HCT116 (cell line): ENCODE measurements at regions not wholly inside any gene's neighbourhood (a gene's known extent, or its start where the extent isn't known, plus 50 kb on each side); places are given as distances from the start of the nearest gene placed in this dataset.

Experiments
- ATAC-seq: fragments of 200-7000 bp; cut with Tn5 transposase; 2 replicates; pipeline ENCODE4 v1.9.1; 2020; ENCODE audit warnings: mild to moderate bottlenecking, moderate library complexity
- BruUV-seq: library from RNA; stranded (reverse); fragments of 400-500 nt; replicated peaks from 2 replicates; lab custom pipeline; 2021; lab: Mats Ljungman, UMichigan
- CTCF ChIA-PET: fragments of 300-600 bp; sonication (Branson Sonifier 250); formaldehyde crosslinking; loops from one replicate; lab custom pipeline; 2021; ENCODE audit warnings: antibody characterized with exemption; lab: Charles Lee
- POLR2A ChIA-PET: fragments of 300-600, 350-600 bp; sonication (Branson Sonifier 250); formaldehyde crosslinking; loops from one replicate; lab custom pipeline; 2021; ENCODE audit warnings: antibody characterized with exemption; lab: Charles Lee
- RAD21 ChIA-PET, 2 experiments: fragments of 300-600 bp; sonication (Branson Sonifier 250); formaldehyde crosslinking; loops; one replicate each; lab custom pipeline; 2023; ENCODE audit warnings: low total read pairs in 2 of 2; ENCODE audit not compliant: uncharacterized antibody in 2 of 2, unreplicated experiment in 2 of 2, low non-redundant PET in 1 of 2; lab: Charles Lee
- DNase-seq: peaks from one replicate; pipeline ENCODE4 v3.0.0-alpha.2; 2010; ENCODE audit warnings: low read depth, low spot score
- H2AFZ ChIP-seq: fragments of 200-600 bp; shearing (Covaris generic), sonication (generic); 2 replicates; pipeline ENCODE4 v1.6.1; 2017; ENCODE audit warnings: low read depth, mixed run types, mixed read lengths, antibody characterized with exemption, low read length; ENCODE audit not compliant: poor library complexity, severe bottlenecking
- H3K27ac ChIP-seq: 2 replicates; pipeline ENCODE4 v1.5.1; 2012; ENCODE audit warnings: low read depth, low read length
- H3K27me3 ChIP-seq: fragments of 200-600 bp; sonication (generic); 2 replicates; pipeline ENCODE4 v1.6.1; 2016; ENCODE audit warnings: mixed run types, low read length, mixed read lengths; ENCODE audit not compliant: insufficient read depth
- H3K36me3 ChIP-seq, 2 experiments: fragments of 200-500 bp in 1 of 2; fragments of 200-600 bp in 1 of 2; sonication (Bioruptor generic) in 1 of 2; sonication (generic) in 1 of 2; 2 replicates each; pipeline versions ENCODE4 v1.5.1 to v1.6.1; 2014 to 2016; ENCODE audit warnings: low read length in 2 of 2, inconsistent platforms in 1 of 2, mixed read lengths in 1 of 2, mixed run types in 1 of 2; ENCODE audit not compliant: insufficient read depth in 2 of 2, control insufficient read depth in 1 of 2
- H3K4me1 ChIP-seq, 2 experiments: fragments of 200-600 bp in 1 of 2; sonication (generic) in 1 of 2; 2 replicates each; pipeline versions ENCODE4 v1.5.1 to v1.6.1; 2012 to 2017; ENCODE audit warnings: low read length in 2 of 2, inconsistent platforms in 1 of 2, mild to moderate bottlenecking in 1 of 2, mixed read lengths in 1 of 2, mixed run types in 1 of 2, moderate library complexity in 1 of 2; ENCODE audit not compliant: insufficient read depth in 2 of 2, control insufficient read depth in 1 of 2
- H3K4me2 ChIP-seq: fragments of 200-600 bp; sonication (generic); 2 replicates; pipeline ENCODE4 v1.6.1; 2017; ENCODE audit warnings: mixed run types, low read length, mixed read lengths
- H3K4me3 ChIP-seq, 2 experiments: fragments of 200-600 bp in 1 of 2; sonication (generic) in 1 of 2; replicated peaks in 1 of 2; 2 replicates each; pipeline ENCODE4 v1.5.1; 2011 to 2016; ENCODE audit warnings: low read length in 2 of 2, control low read depth in 1 of 2, low read depth in 1 of 2, mild to moderate bottlenecking in 1 of 2, mixed read lengths in 1 of 2, mixed run types in 1 of 2
- H3K79me2 ChIP-seq: fragments of 200-600 bp; sonication (generic); 2 replicates; pipeline ENCODE4 v1.6.1; 2017; ENCODE audit warnings: mild to moderate bottlenecking, mixed run types, low read length, moderate library complexity, mixed read lengths; ENCODE audit not compliant: insufficient read depth
- H3K9ac ChIP-seq: fragments of 200-600 bp; sonication (generic); 2 replicates; pipeline ENCODE4 v1.6.1; 2016; ENCODE audit warnings: low read length, mixed read lengths
- H3K9me2 ChIP-seq: fragments of 200-600 bp; sonication (generic), shearing (Covaris generic); 2 replicates; pipeline ENCODE4 v1.6.1; 2017; ENCODE audit warnings: mixed run types, mild to moderate bottlenecking, moderate library complexity; ENCODE audit not compliant: insufficient read depth
- H3K9me3 ChIP-seq, 2 experiments: fragments of 200-500 bp in 1 of 2; fragments of 200-600 bp in 1 of 2; sonication (Bioruptor generic) in 1 of 2; sonication (generic) in 1 of 2; 2 replicates each; pipeline ENCODE4 v1.6.1; 2014 to 2017; ENCODE audit warnings: low read length in 2 of 2, mixed read lengths in 2 of 2, inconsistent platforms in 1 of 2, low read depth in 1 of 2, mild to moderate bottlenecking in 1 of 2, mixed run types in 1 of 2, moderate library complexity in 1 of 2; ENCODE audit not compliant: control insufficient read depth in 1 of 2, insufficient read depth in 1 of 2
- H4K20me1 ChIP-seq: fragments of 200-600 bp; sonication (generic), shearing (Covaris generic); 2 replicates; pipeline ENCODE4 v1.6.1; 2017; ENCODE audit warnings: mixed run types, mild to moderate bottlenecking, moderate library complexity; ENCODE audit not compliant: insufficient read depth
- CBX3 ChIP-seq: IDR thresholded peaks from 2 replicates; pipeline ENCODE4 v1.6.1; 2012; ENCODE audit warnings: low read depth
- CEBPB ChIP-seq: IDR thresholded peaks from 2 replicates; pipeline ENCODE4 v1.6.1; 2012; ENCODE audit warnings: low read depth
- ELF1 ChIP-seq: IDR thresholded peaks from 2 replicates; pipeline ENCODE4 v1.6.1; 2012; ENCODE audit warnings: low read depth, borderline replicate concordance
- EZH2 ChIP-seq: fragments of 200-600 bp; sonication (generic); IDR thresholded peaks from 2 replicates; pipeline ENCODE4 v1.6.1; 2017; ENCODE audit warnings: antibody characterized with exemption, mixed run types
- FOSL1 ChIP-seq: IDR thresholded peaks from 2 replicates; pipeline ENCODE4 v1.6.1; 2012; ENCODE audit warnings: low read depth
- JUND ChIP-seq: IDR thresholded peaks from 2 replicates; pipeline ENCODE4 v1.6.1; 2012
- POLR2A ChIP-seq: IDR thresholded peaks from 2 replicates; pipeline ENCODE4 v1.7.0; 2011; ENCODE audit warnings: borderline replicate concordance; ENCODE audit not compliant: insufficient read depth, insufficient read length; ENCODE audit errors: extremely low read depth
- RAD21 ChIP-seq: IDR thresholded peaks from 2 replicates; pipeline ENCODE4 v1.6.1; 2012; ENCODE audit warnings: low read depth, mild to moderate bottlenecking
- SP1 ChIP-seq: IDR thresholded peaks from 2 replicates; pipeline ENCODE4 v1.6.1; 2012; ENCODE audit warnings: low read depth
- YY1 ChIP-seq: IDR thresholded peaks from 2 replicates; pipeline ENCODE4 v1.6.1; 2011; ENCODE audit warnings: low read length, low read depth, moderate library complexity, mild to moderate bottlenecking; ENCODE audit not compliant: insufficient replicate concordance; ENCODE audit errors: extremely low read depth
- ZFX ChIP-seq: fragments of 450-650 bp; IDR thresholded peaks from 2 replicates; pipeline ENCODE4 v1.6.1; 2017
- ZNF274 ChIP-seq: fragments of 200-500 bp; sonication (Bioruptor generic); IDR thresholded peaks from 2 replicates; pipeline ENCODE4 v1.6.1; 2014; ENCODE audit warnings: mild to moderate bottlenecking, low read depth, low read length, inconsistent platforms
- intact Hi-C: fragments of 100-400 bp; cut with micrococcal nuclease; formaldehyde crosslinking; loops from 2 replicates; pipeline ENCODE4 v1.10.0; 2022
- TF ChIP-seq, protein P1 (sequence below): IDR thresholded peaks from 2 replicates; pipeline ENCODE4 v1.6.1; 2012
- TF ChIP-seq, protein P2 (sequence below), 3 experiments: fragments of 200-600 bp in 1 of 3; sonication (generic) in 1 of 3; IDR thresholded peaks in 2 of 3; conservative IDR thresholded peaks in 1 of 3; 2 replicates each; pipeline ENCODE4 v1.5.1; 2012 to 2017; ENCODE audit warnings: low read depth in 2 of 3, low read length in 2 of 3, antibody characterized with exemption in 1 of 3, borderline replicate concordance in 1 of 3, control low read depth in 1 of 3, mild to moderate bottlenecking in 1 of 3, mixed read lengths in 1 of 3, mixed run types in 1 of 3, moderate library complexity in 1 of 3; ENCODE audit not compliant: insufficient read depth in 1 of 3
- TF ChIP-seq, protein P3 (sequence below): IDR thresholded peaks from 2 replicates; pipeline ENCODE4 v1.6.1; 2012; ENCODE audit warnings: low read depth

DNA sequence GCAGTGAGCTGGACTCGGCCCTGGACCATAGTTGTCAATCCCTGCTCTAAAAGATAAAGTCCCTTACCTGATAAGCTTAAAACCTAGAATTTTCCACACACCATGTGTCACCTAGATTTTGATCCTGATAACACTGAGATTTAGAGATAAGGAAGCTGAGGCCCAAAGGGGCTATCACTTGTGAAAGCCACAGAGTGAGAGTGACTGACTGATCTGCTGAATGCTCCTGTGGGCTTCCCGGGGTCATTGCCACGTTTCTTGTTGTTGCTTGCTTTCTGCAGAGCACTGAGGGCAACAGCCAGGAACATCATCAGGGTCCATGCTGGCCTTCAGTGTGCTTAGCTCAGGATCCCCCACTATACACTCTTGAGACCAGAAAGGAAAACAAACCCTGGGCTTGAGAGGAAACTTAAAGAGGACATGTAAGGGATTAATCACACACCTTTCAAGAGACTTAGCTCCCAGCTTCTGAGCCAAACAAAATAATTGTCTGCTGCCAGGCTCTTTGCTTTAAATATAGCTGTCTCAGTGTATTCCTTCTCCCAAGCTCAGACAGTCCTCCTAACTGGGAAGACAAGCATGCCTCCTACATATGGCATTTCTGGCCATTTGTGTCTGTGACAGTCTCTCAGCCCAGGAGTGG lies 82.6 kb upstream of the ARHGAP5 start:
- TF ChIP-seq CEBPB (no peak), RAD21 (no peak), FOSL1 (no peak), POLR2A (no peak), JUND (no peak), EZH2 (no peak), ZFX (no peak), YY1 (no peak), ZNF274 (no peak), SP1 (no peak), CBX3 (no peak), ELF1 (no peak)
- TF ChIP-seq, protein P1, sequence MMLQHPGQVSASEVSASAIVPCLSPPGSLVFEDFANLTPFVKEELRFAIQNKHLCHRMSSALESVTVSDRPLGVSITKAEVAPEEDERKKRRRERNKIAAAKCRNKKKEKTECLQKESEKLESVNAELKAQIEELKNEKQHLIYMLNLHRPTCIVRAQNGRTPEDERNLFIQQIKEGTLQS: no peak
- TF ChIP-seq, protein P2, sequence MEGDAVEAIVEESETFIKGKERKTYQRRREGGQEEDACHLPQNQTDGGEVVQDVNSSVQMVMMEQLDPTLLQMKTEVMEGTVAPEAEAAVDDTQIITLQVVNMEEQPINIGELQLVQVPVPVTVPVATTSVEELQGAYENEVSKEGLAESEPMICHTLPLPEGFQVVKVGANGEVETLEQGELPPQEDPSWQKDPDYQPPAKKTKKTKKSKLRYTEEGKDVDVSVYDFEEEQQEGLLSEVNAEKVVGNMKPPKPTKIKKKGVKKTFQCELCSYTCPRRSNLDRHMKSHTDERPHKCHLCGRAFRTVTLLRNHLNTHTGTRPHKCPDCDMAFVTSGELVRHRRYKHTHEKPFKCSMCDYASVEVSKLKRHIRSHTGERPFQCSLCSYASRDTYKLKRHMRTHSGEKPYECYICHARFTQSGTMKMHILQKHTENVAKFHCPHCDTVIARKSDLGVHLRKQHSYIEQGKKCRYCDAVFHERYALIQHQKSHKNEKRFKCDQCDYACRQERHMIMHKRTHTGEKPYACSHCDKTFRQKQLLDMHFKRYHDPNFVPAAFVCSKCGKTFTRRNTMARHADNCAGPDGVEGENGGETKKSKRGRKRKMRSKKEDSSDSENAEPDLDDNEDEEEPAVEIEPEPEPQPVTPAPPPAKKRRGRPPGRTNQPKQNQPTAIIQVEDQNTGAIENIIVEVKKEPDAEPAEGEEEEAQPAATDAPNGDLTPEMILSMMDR (IDR thresholded peaks at IDR 0.05 in 2 of 3, conservative IDR thresholded peaks at IDR 0.05 in 1 of 3; ENCODE audit: borderline replicate concordance in 1 of 3, insufficient read depth in 1 of 3, low read depth in 2 of 3, low read length in 2 of 3): no peak
- TF ChIP-seq, protein P3, sequence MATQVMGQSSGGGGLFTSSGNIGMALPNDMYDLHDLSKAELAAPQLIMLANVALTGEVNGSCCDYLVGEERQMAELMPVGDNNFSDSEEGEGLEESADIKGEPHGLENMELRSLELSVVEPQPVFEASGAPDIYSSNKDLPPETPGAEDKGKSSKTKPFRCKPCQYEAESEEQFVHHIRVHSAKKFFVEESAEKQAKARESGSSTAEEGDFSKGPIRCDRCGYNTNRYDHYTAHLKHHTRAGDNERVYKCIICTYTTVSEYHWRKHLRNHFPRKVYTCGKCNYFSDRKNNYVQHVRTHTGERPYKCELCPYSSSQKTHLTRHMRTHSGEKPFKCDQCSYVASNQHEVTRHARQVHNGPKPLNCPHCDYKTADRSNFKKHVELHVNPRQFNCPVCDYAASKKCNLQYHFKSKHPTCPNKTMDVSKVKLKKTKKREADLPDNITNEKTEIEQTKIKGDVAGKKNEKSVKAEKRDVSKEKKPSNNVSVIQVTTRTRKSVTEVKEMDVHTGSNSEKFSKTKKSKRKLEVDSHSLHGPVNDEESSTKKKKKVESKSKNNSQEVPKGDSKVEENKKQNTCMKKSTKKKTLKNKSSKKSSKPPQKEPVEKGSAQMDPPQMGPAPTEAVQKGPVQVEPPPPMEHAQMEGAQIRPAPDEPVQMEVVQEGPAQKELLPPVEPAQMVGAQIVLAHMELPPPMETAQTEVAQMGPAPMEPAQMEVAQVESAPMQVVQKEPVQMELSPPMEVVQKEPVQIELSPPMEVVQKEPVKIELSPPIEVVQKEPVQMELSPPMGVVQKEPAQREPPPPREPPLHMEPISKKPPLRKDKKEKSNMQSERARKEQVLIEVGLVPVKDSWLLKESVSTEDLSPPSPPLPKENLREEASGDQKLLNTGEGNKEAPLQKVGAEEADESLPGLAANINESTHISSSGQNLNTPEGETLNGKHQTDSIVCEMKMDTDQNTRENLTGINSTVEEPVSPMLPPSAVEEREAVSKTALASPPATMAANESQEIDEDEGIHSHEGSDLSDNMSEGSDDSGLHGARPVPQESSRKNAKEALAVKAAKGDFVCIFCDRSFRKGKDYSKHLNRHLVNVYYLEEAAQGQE: no peak
- Histone ChIP-seq H3K27me3 (no peaks in the 10 kb centered on the region), H3K9me2 (no peaks in the 10 kb centered on the region), H3K4me2 (no peak overlapping the region), H4K20me1 (no peaks in the 10 kb centered on the region), H2AFZ (no peak overlapping the region), H3K36me3 (no peaks in the 10 kb centered on the region), H3K9me3 (no peaks in the 10 kb centered on the region), H3K4me3 (no peak overlapping the region), H3K4me1 (peaks cover 0 to 7% of the 10 kb centered on the region in 2 experiments; a peak in 1 of 4 replicates), H3K9ac (no peak overlapping the region), H3K79me2 (no peaks in the 10 kb centered on the region), H3K27ac (no peak overlapping the region)
- ChIA-PET CTCF (interaction anchor here (1.3 kb wide), 1 partner anchor 484 kb away, joined by 3 read pairs; no protein-coding TSS in a partner anchor), POLR2A (no interaction called here), RAD21 (no interaction called here)
- DNase-seq (no peak), ATAC-seq (no peak)
- no TSS peak for BruUV-seq
- intact Hi-C loops: no loop called here
